DND-41 (cell line): ENCODE measurements at regions not wholly inside any gene's neighbourhood (a gene's known extent, or its start where the extent isn't known, plus 50 kb on each side); places are given as distances from the start of the nearest gene placed in this dataset.

Experiments used
- ATAC-seq: fragments of 200-7000 bp; cut with Tn5 transposase; 3 replicates; pipeline ENCODE4 v1.9.1; 2021; ENCODE audit warnings: low read depth; ENCODE audit not compliant: insufficient read depth
- DNase-seq: peaks from one replicate; pipeline ENCODE4 v3.0.0-alpha.2; 2020
- H2AFZ ChIP-seq: 2 replicates; pipeline ENCODE4 v1.6.0; 2012; ENCODE audit warnings: low read depth, low read length
- H3K27ac ChIP-seq: 2 replicates; pipeline ENCODE4 v1.5.1; 2012; ENCODE audit warnings: low read length, inconsistent platforms
- H3K27me3 ChIP-seq: fragments of 200-600 bp; sonication (generic); 2 replicates; pipeline ENCODE4 v1.6.0; 2012; ENCODE audit warnings: low read length, mild to moderate bottlenecking, inconsistent platforms; ENCODE audit not compliant: insufficient read depth, poor library complexity
- H3K36me3 ChIP-seq: 2 replicates; pipeline ENCODE4 v1.5.1; 2012; ENCODE audit warnings: low read length, inconsistent platforms; ENCODE audit not compliant: insufficient read depth
- H3K4me1 ChIP-seq: 2 replicates; pipeline ENCODE4 v1.5.1; 2012; ENCODE audit warnings: mild to moderate bottlenecking, low read length; ENCODE audit not compliant: insufficient read depth
- H3K4me2 ChIP-seq: 2 replicates; pipeline ENCODE4 v1.6.0; 2012; ENCODE audit warnings: mild to moderate bottlenecking, moderate library complexity, low read length, inconsistent platforms; ENCODE audit not compliant: insufficient read depth
- H3K4me3 ChIP-seq, 2 experiments: fragments of 200-600 bp in 1 of 2; shearing (Covaris generic) in 1 of 2; 2 replicates each; pipeline ENCODE4 v1.5.1; 2012 to 2016; ENCODE audit warnings: inconsistent platforms in 2 of 2, low read length in 2 of 2, mild to moderate bottlenecking in 2 of 2, low read depth in 1 of 2, moderate library complexity in 1 of 2
- H3K79me2 ChIP-seq: 2 replicates; pipeline ENCODE4 v1.6.0; 2012; ENCODE audit warnings: low read length, inconsistent platforms; ENCODE audit not compliant: insufficient read depth
- H3K9ac ChIP-seq: 2 replicates; pipeline ENCODE4 v1.6.0; 2012; ENCODE audit warnings: low read depth, mild to moderate bottlenecking, inconsistent platforms, low read length, moderate library complexity
- H3K9me3 ChIP-seq: 2 replicates; pipeline ENCODE4 v1.5.1; 2012; ENCODE audit warnings: low read length, moderate library complexity, mild to moderate bottlenecking, inconsistent platforms; ENCODE audit not compliant: insufficient read depth, severe bottlenecking
- H4K20me1 ChIP-seq: 2 replicates; pipeline ENCODE4 v1.6.0; 2012; ENCODE audit warnings: low read length; ENCODE audit not compliant: insufficient read depth
- EZH2 ChIP-seq: IDR thresholded peaks from 3 replicates; pipeline ENCODE4 v1.6.1; 2012; ENCODE audit warnings: borderline replicate concordance, low read depth, mild to moderate bottlenecking, moderate library complexity, low read length, inconsistent platforms; ENCODE audit not compliant: severe bottlenecking
- TF ChIP-seq, protein P1 (sequence below): IDR thresholded peaks from 2 replicates; pipeline ENCODE4 v1.5.1; 2012; ENCODE audit warnings: borderline replicate concordance, low read length, moderate library complexity, mild to moderate bottlenecking; ENCODE audit not compliant: poor library complexity, severe bottlenecking; ENCODE audit errors: extremely low read depth

DNA sequence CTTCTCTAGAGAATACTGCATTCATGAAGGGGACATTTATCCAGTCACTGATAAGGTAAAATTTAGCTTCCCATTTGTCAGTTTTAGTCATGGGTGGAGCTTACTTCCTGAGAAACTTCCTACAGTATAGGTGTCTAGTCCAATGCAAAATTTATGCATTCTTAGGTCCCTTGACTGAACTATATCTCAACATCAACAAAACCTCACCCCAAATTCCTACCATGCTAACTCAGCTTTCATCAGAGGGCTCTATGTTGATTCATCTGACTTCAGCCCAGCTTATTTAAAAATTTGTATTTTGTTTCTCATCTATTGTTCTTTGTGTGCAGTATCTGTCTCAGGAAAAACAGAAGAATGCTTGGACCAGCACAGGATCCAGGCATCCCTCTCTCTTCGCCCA lies 296.4 kb upstream of the ACVR2A start:
- H3K27me3 ChIP-seq: no peaks in the 10 kb centered on the region
- no peak overlapping the region for H2AFZ ChIP-seq
- no peaks in the 10 kb centered on the region for H3K79me2 ChIP-seq
- TF ChIP-seq, protein P1, sequence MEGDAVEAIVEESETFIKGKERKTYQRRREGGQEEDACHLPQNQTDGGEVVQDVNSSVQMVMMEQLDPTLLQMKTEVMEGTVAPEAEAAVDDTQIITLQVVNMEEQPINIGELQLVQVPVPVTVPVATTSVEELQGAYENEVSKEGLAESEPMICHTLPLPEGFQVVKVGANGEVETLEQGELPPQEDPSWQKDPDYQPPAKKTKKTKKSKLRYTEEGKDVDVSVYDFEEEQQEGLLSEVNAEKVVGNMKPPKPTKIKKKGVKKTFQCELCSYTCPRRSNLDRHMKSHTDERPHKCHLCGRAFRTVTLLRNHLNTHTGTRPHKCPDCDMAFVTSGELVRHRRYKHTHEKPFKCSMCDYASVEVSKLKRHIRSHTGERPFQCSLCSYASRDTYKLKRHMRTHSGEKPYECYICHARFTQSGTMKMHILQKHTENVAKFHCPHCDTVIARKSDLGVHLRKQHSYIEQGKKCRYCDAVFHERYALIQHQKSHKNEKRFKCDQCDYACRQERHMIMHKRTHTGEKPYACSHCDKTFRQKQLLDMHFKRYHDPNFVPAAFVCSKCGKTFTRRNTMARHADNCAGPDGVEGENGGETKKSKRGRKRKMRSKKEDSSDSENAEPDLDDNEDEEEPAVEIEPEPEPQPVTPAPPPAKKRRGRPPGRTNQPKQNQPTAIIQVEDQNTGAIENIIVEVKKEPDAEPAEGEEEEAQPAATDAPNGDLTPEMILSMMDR: no peak
- no peak overlapping the region for H3K4me3 ChIP-seq
- ATAC-seq (no peak), DNase-seq (no peak)
- no peak overlapping the region for H3K4me2 ChIP-seq
- H3K4me1 ChIP-seq: peaks cover 24% of the 10 kb centered on the region
- no peaks in the 10 kb centered on the region for H4K20me1 ChIP-seq
- no peak overlapping the region for H3K9ac ChIP-seq
- H3K9me3 ChIP-seq: peaks cover 3% of the 10 kb centered on the region
- H3K36me3 ChIP-seq: no peaks in the 10 kb centered on the region
- H3K27ac ChIP-seq: no peak overlapping the region

DNA sequence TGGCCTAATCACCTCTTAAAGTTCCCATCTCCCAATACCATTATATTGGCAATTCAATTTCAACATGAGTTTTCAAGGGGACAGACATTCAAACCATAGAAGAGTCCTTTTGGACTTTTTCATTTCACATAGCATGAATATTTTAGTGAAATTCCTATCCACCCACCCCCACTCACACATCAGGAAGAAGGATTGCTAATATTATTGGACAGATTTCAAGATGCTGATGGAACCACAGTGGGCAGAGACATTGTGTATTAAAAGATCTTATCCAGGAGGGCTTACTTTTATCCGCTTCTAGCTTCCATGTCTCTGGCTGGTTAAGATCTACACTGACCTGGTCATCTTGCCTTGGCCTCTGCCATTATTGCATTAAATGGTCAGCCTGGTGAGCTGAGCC lies 297.4 kb upstream of the ACVR2A start:
- no peak for ATAC-seq

DNA sequence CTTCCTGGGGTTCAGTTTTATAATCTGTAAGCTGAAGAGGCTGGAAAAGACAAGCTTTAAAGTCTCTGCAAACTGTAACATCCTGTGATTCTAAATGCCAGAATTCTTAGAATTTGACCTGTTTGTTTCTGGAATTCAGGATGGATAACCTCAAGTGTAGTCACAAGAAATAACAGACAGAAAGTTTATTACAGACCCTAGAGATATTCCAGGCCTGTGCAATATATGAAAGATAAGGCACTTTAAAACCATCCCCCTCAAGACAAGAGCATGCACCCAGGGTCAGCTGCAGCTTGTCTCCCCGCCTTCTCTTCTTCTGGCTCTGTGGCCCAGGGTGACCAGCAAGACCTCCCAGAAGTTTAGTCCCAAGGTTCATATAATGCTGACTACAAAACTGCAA lies 298.7 kb upstream of the ACVR2A start:
- H3K4me3 ChIP-seq: no peak overlapping the region
- DNase-seq: no peak
- TF ChIP-seq, protein P1: no peak
- TF ChIP-seq EZH2: no peak
- H3K9ac ChIP-seq: no peak overlapping the region
- no peaks in the 10 kb centered on the region for H3K79me2 ChIP-seq
- H4K20me1 ChIP-seq: no peaks in the 10 kb centered on the region
- H3K4me2 ChIP-seq: no peak overlapping the region
- H3K27ac ChIP-seq: peak overlapping the region; percentile 12; the same call in 1 of the 2 replicates
- peak; percentile 62 for ATAC-seq
- peaks cover 3% of the 10 kb centered on the region for H3K9me3 ChIP-seq
- H3K36me3 ChIP-seq: no peaks in the 10 kb centered on the region
- peaks cover 24% of the 10 kb centered on the region for H3K4me1 ChIP-seq
- H3K27me3 ChIP-seq: no peaks in the 10 kb centered on the region
- H2AFZ ChIP-seq: 0 out of 2 replicates have a peak overlapping the region, but pooled peaks have one; percentile 19

More for the DNA sequence above, 297.4 kb upstream of the ACVR2A start:
- H3K36me3 ChIP-seq: no peaks in the 10 kb centered on the region
- peaks cover 3% of the 10 kb centered on the region for H3K9me3 ChIP-seq
- no peak overlapping the region for H3K27ac ChIP-seq
- TF ChIP-seq, protein P1: no peak
- TF ChIP-seq EZH2: no peak
- no peak for DNase-seq
- no peak overlapping the region for H2AFZ ChIP-seq
- no peak overlapping the region for H3K9ac ChIP-seq
- no peaks in the 10 kb centered on the region for H3K79me2 ChIP-seq
- H4K20me1 ChIP-seq: no peaks in the 10 kb centered on the region
- H3K27me3 ChIP-seq: no peaks in the 10 kb centered on the region
- no peak overlapping the region for H3K4me3 ChIP-seq
- H3K4me1 ChIP-seq: peaks cover 24% of the 10 kb centered on the region
- no peak overlapping the region for H3K4me2 ChIP-seq

DNA sequence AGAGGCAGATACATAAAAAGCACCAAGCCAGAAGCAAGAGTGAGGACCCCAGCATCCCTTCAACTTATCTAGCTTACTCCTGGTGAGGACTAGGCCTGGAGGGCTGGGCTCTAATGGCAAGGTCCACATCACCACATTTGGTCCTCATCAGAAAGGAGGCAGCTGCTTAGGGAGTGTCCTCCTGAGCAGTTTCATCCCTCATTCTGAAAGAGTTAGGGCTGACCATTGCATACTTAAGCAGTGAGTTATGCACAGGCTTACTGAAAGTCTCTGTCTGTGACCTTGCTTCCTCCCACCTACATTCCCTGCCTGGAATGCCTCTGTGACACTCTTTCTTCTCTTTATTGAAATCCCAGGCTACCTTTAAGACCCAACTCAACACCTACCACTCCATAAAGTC lies 301.8 kb upstream of the ACVR2A start:
- no peak for ATAC-seq
- no peak overlapping the region for H2AFZ ChIP-seq

More for the DNA sequence above, 301.8 kb upstream of the ACVR2A start:
- Histone ChIP-seq H3K27ac (no peak overlapping the region), H3K4me3 (no peak overlapping the region), H4K20me1 (no peaks in the 10 kb centered on the region), H3K4me1 (peaks cover 21% of the 10 kb centered on the region), H3K9ac (no peak overlapping the region), H3K4me2 (no peak overlapping the region), H3K79me2 (no peaks in the 10 kb centered on the region), H3K9me3 (peaks cover 3% of the 10 kb centered on the region), H3K36me3 (no peaks in the 10 kb centered on the region), H3K27me3 (no peaks in the 10 kb centered on the region)
- DNase-seq: no peak
- TF ChIP-seq, protein P1: no peak
- TF ChIP-seq EZH2: no peak
